ENCODE measurements at regions not wholly inside any gene's neighbourhood (a gene's known extent, or its start where the extent isn't known, plus 50 kb on each side); places are given as distances from the start of the nearest gene placed in this dataset.
A peak's percentile ranks its signal among the peaks of the same experiment; 100 is the strongest.

- DNase-seq (ENCODE audit: extremely low read depth, insufficient read length): no peak
- TF ChIP-seq, protein P1, sequence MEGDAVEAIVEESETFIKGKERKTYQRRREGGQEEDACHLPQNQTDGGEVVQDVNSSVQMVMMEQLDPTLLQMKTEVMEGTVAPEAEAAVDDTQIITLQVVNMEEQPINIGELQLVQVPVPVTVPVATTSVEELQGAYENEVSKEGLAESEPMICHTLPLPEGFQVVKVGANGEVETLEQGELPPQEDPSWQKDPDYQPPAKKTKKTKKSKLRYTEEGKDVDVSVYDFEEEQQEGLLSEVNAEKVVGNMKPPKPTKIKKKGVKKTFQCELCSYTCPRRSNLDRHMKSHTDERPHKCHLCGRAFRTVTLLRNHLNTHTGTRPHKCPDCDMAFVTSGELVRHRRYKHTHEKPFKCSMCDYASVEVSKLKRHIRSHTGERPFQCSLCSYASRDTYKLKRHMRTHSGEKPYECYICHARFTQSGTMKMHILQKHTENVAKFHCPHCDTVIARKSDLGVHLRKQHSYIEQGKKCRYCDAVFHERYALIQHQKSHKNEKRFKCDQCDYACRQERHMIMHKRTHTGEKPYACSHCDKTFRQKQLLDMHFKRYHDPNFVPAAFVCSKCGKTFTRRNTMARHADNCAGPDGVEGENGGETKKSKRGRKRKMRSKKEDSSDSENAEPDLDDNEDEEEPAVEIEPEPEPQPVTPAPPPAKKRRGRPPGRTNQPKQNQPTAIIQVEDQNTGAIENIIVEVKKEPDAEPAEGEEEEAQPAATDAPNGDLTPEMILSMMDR (IDR thresholded peaks at IDR 0.05; ENCODE audit: insufficient read depth, low read length, poor library complexity, severe bottlenecking): no peak
- Histone ChIP-seq H3K27me3 (replicated peaks; ENCODE audit: control insufficient read depth, insufficient read depth, low read length) (no peaks in the 10 kb centered on the region), H3K36me3 (ENCODE audit: control insufficient read depth, insufficient read depth, low read length) (no peaks in the 10 kb centered on the region), H3K4me3 (replicated peaks; ENCODE audit: low read depth, low read length) (peak overlapping the region; percentile 12; the same call in 1 of the 2 replicates)
Measured at GRCh38 chr20:53736757-53737395, 143.2 kb upstream of the ZNF217 start.

DNA sequence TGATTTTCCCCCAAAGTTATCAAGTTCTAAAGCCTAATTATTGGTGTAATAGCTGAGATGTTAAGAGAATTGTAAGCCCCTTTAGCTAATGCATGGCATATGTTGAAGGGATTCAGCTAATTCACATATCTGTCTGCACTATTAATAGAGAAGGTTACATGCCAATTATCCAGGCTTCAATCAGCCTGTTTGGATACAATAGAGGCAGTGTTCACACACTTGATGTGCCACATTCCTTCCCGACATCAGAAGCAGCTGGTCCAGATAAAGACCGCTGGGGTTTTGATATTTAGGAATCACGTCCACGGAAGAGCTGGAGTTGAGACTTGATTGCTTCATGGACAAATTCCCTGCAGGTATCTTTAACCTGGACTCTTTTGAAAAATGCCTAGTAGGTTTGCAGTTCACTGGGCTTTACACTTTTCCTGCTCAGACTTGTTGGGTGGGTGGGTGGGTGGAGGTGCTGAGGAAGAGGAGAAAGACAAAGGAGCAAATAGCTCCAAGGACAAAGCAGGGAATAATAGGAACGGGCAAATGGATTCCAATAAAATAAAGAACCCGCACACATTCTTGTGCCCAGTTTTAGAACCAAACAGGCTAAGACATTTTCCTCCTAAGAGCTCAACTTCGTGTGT lies 142.6 kb upstream of the ZNF217 start:
- Histone ChIP-seq H3K36me3 (ENCODE audit: control insufficient read depth, insufficient read depth, low read length) (no peaks in the 10 kb centered on the region), H3K4me3 (replicated peaks; ENCODE audit: low read depth, low read length) (no peak overlapping the region), H3K27me3 (replicated peaks; ENCODE audit: control insufficient read depth, insufficient read depth, low read length) (no peaks in the 10 kb centered on the region)
- TF ChIP-seq, protein P1 (IDR thresholded peaks at IDR 0.05; ENCODE audit: insufficient read depth, low read length, poor library complexity, severe bottlenecking): no peak
- DNase-seq (ENCODE audit: extremely low read depth, insufficient read length): no peak

GRCh38 chr20:53735536-53736050 lies 142.0 kb upstream of the ZNF217 start:
- Histone ChIP-seq H3K36me3 (ENCODE audit: control insufficient read depth, insufficient read depth, low read length) (no peaks in the 10 kb centered on the region), H3K27me3 (replicated peaks; ENCODE audit: control insufficient read depth, insufficient read depth, low read length) (no peaks in the 10 kb centered on the region), H3K4me3 (replicated peaks; ENCODE audit: low read depth, low read length) (no peak overlapping the region)
- TF ChIP-seq, protein P1 (IDR thresholded peaks at IDR 0.05; ENCODE audit: insufficient read depth, low read length, poor library complexity, severe bottlenecking): no peak
- no peak for DNase-seq (ENCODE audit: extremely low read depth, insufficient read length)

- H3K4me3 ChIP-seq (replicated peaks; ENCODE audit: low read depth, low read length): no peak overlapping the region
- no peaks in the 10 kb centered on the region for H3K27me3 ChIP-seq (replicated peaks; ENCODE audit: control insufficient read depth, insufficient read depth, low read length)
- no peaks in the 10 kb centered on the region for H3K36me3 ChIP-seq (ENCODE audit: control insufficient read depth, insufficient read depth, low read length)
- no peak for DNase-seq (ENCODE audit: extremely low read depth, insufficient read length)
- TF ChIP-seq, protein P1 (IDR thresholded peaks at IDR 0.05; ENCODE audit: insufficient read depth, low read length, poor library complexity, severe bottlenecking): no peak
Measured at GRCh38 chr20:53734006-53734688, 140.5 kb upstream of the ZNF217 start.

DNA sequence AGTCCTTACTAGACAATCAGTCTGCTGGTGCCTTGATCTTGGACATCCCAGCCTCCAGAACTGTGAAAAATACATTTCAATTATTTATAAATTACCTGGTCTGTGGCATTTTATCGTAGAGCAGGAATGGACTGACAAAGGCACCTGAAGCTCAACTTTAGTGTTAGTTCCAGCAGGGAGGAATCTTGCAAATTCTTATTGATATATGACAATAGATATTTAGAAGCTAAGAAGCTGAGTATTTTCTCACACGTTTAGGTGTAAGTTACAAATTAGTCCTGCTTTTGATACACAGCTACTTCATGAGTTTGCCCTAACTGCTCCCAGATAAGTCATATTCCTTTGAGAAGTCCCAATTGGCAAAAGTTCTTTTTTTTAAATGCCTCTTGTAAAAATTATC lies 138.0 kb upstream of the ZNF217 start:
- Histone ChIP-seq H3K36me3 (ENCODE audit: control insufficient read depth, insufficient read depth, low read length) (no peaks in the 10 kb centered on the region), H3K27me3 (replicated peaks; ENCODE audit: control insufficient read depth, insufficient read depth, low read length) (no peaks in the 10 kb centered on the region), H3K4me3 (replicated peaks; ENCODE audit: low read depth, low read length) (no peak overlapping the region)
- TF ChIP-seq, protein P1 (IDR thresholded peaks at IDR 0.05; ENCODE audit: insufficient read depth, low read length, poor library complexity, severe bottlenecking): no peak
- DNase-seq (ENCODE audit: extremely low read depth, insufficient read length): no peak
